ENCODE measurements at regions not wholly inside any gene's neighbourhood (a gene's known extent, or its start where the extent isn't known, plus 50 kb on each side); places are given as distances from the start of the nearest gene placed in this dataset.

DNA sequence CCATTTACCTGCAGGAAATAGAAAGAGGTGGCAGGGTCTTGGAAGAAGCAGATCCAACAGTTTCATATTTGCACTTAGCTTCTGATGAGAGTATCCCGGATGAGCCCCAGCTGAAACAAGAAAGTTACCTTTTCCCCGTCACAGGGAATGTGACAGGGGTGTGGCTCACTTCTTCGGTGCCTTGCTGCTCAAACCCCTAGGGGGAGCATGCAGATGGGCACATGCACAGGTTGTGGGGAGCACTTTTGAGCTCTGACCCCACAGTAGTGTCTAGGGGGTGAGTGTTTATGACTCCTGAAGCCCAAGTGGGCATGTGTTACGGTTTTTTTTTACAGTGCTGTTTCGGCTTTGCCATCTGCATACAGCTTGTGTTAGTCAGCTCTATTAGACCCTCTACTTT lies 1221.0 kb downstream of the JRKL start:
- no peak for TF ChIP-seq CTCF (IDR thresholded peaks at IDR 0.05; ENCODE audit: low read depth, low read length, poor library complexity, severe bottlenecking)
- no peak for TF ChIP-seq EZH2phosphoT487 (IDR thresholded peaks at IDR 0.05; ENCODE audit: borderline replicate concordance, low read length)
